HEK293T (cell line): ENCODE measurements at regions not wholly inside any gene's neighbourhood (a gene's known extent, or its start where the extent isn't known, plus 50 kb on each side); places are given as distances from the start of the nearest gene placed in this dataset.

Experiments
- CTCF ChIA-PET: fragments of 350-600 bp; formaldehyde crosslinking; extraction: SDS; loops from one replicate; lab custom pipeline; 2021; ENCODE audit warnings: antibody characterized with exemption, inconsistent platforms; lab: Yijun Ruan, JAX
- POLR2A ChIA-PET: fragments of 350-600 bp; formaldehyde crosslinking; extraction: SDS; loops from one replicate; lab custom pipeline; 2020; ENCODE audit warnings: antibody characterized with exemption, inconsistent platforms; lab: Yijun Ruan, JAX
- DNase-seq: peaks from one replicate; pipeline ENCODE4 v3.0.0; 2012; ENCODE audit warnings: mixed read lengths; ENCODE audit errors: extremely low spot score
- ARNT ChIP-seq: fragments of 450-650 bp; IDR thresholded peaks from 2 replicates; pipeline ENCODE4 v1.6.1; 2017; ENCODE audit warnings: mild to moderate bottlenecking
- BHLHE40 ChIP-seq: fragments of 450-650 bp; IDR thresholded peaks from 2 replicates; pipeline ENCODE4 v1.6.1; 2016; ENCODE audit warnings: mild to moderate bottlenecking, moderate library complexity, borderline replicate concordance
- CTBP1 ChIP-seq: fragments of 450-650 bp; IDR thresholded peaks from 2 replicates; pipeline ENCODE4 v1.6.1; 2016; ENCODE audit warnings: borderline replicate concordance
- ELF4 ChIP-seq: fragments of 450-650 bp; IDR thresholded peaks from 2 replicates; pipeline ENCODE4 v1.6.1; 2017; ENCODE audit warnings: antibody characterized with exemption
- FOXA1 ChIP-seq: fragments of 450-650 bp; IDR thresholded peaks from 2 replicates; pipeline ENCODE4 v1.6.1; 2016; ENCODE audit warnings: mild to moderate bottlenecking
- FOXK2 ChIP-seq: fragments of 450-650 bp; IDR thresholded peaks from 2 replicates; pipeline ENCODE4 v1.6.1; 2016; ENCODE audit warnings: mild to moderate bottlenecking
- FOXM1 ChIP-seq: fragments of 450-650 bp; IDR thresholded peaks from 2 replicates; pipeline ENCODE4 v1.6.1; 2017; ENCODE audit warnings: mild to moderate bottlenecking, borderline replicate concordance
- HDGF ChIP-seq: fragments of 450-650 bp; IDR thresholded peaks from 2 replicates; pipeline ENCODE4 v1.6.1; 2017; ENCODE audit warnings: antibody characterized with exemption, borderline replicate concordance
- L3MBTL2 ChIP-seq: fragments of 450-650 bp; conservative IDR thresholded peaks from 2 replicates; pipeline ENCODE4 v1.6.1; 2016; ENCODE audit warnings: mild to moderate bottlenecking
- LEF1 ChIP-seq: fragments of 450-650 bp; IDR thresholded peaks from 2 replicates; pipeline ENCODE4 v1.6.1; 2017; ENCODE audit warnings: mild to moderate bottlenecking, borderline replicate concordance
- NFRKB ChIP-seq: fragments of 450-650 bp; IDR thresholded peaks from 2 replicates; pipeline ENCODE4 v1.6.1; 2016; ENCODE audit warnings: mild to moderate bottlenecking, moderate library complexity
- SP1 ChIP-seq: fragments of 450-650 bp; IDR thresholded peaks from 2 replicates; pipeline ENCODE4 v1.6.1; 2017
- SUZ12 ChIP-seq: fragments of 450-650 bp; IDR thresholded peaks from 2 replicates; pipeline ENCODE4 v1.6.1; 2016; ENCODE audit warnings: mild to moderate bottlenecking
- TARDBP ChIP-seq: fragments of 450-650 bp; IDR thresholded peaks from 2 replicates; pipeline ENCODE4 v1.6.1; 2016
- ZNF384 ChIP-seq: fragments of 450-650 bp; IDR thresholded peaks from 2 replicates; pipeline ENCODE4 v1.6.1; 2016
- TF ChIP-seq, protein P1 (sequence below): fragments of 450-650 bp; IDR thresholded peaks from 2 replicates; pipeline ENCODE4 v1.6.1; 2016

DNA sequence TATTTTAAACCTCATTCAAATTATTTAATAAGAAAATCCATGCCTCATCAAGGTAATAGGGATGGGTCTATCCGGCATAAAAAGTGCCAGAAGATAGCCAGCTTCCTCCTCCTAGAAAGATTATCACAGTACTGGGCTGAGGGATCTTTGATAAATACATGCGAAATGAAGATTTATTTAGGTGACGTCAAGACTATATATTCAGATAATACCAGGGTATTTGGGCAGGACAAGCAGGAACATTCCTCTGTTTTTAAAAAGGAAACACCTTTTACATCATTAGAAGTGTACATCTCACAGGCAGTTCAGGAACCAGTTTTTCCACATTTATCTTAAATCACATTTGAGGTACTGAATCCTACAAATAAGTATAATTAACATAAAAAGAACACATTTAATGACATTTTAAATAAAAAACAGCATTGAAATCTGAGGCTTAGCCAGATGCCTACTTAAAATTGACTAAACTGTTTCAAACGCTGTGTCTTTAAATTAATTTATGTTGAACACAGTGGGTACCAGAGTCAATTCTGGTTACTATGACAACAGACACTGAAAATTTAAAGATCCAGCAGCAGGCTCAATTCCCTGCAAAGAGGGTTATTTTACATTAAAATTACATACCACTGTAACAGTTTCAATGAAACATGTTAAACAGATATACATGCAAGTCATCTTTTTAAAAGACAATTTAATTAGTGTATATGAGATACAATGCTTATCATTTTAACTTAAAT, 124.7 kb upstream of the SLCO6A1 start:
- TF ChIP-seq NFRKB (no peak), FOXK2 (no peak), BHLHE40 (no peak), CTBP1 (no peak)
- CTCF ChIA-PET = interaction anchor here (0.6 kb wide), 1 partner anchor 13 kb away, joined by 3 read pairs; no protein-coding TSS in a partner anchor
- DNase-seq = no peak
- POLR2A ChIA-PET = no interaction called here

DNA sequence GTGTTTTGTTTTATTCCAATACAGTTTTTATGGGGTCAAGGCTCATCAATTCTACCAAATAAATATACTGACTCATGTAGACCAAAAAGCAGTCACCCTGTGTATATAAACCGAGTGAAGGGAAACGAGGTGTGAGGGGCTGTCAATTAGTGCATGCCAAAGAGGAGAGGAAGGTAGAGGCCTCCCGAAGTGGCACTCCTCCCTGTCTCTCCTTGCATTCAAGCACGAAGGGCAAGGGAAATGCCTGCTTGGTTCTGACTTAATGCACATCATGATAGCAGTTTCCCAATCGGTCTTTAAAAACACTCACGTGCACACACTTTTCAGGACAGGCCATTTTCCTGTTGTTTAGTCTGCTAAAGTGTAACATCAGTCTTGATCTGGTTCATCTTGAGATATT, 125.6 kb upstream of the SLCO6A1 start:
- ChIA-PET CTCF (no interaction called here), POLR2A (no interaction called here)
- no peak for DNase-seq
- TF ChIP-seq NFRKB (no peak), SUZ12 (no peak), CTBP1 (no peak), HDGF (no peak)
- TF ChIP-seq, protein P1, sequence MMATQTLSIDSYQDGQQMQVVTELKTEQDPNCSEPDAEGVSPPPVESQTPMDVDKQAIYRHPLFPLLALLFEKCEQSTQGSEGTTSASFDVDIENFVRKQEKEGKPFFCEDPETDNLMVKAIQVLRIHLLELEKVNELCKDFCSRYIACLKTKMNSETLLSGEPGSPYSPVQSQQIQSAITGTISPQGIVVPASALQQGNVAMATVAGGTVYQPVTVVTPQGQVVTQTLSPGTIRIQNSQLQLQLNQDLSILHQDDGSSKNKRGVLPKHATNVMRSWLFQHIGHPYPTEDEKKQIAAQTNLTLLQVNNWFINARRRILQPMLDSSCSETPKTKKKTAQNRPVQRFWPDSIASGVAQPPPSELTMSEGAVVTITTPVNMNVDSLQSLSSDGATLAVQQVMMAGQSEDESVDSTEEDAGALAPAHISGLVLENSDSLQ = no peak

DNA sequence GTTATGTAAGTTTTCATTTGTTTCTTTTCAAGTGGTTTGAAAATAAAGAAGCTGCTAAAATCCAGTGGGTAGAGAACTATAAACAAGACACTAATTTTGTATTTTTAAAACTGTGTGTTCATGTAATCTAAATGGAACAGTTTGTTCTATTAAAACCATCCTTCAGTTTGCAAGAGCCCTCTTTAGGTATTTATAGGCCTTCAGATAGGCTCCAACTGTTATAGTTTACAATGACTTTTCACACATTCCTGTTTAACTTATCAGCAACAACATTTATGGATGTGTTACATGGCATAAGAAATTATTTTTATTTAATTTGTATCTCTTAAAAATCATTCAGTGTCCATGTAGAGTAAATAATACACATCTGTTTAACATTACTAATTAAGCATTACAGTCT, 126.7 kb upstream of the SLCO6A1 start:
- ChIA-PET POLR2A (no interaction called here), CTCF (interaction anchor here (0.7 kb wide), 1 partner anchor 89 kb away, joined by 4 read pairs; no protein-coding TSS in a partner anchor)
- no peak for DNase-seq
- TF ChIP-seq L3MBTL2 (no peak), SUZ12 (no peak), BHLHE40 (no peak), LEF1 (no peak), FOXK2 (no peak), TARDBP (no peak), SP1 (no peak), NFRKB (no peak), ELF4 (no peak), ZNF384 (no peak), HDGF (no peak), FOXA1 (no peak)
- TF ChIP-seq, protein P1 = no peak

DNA sequence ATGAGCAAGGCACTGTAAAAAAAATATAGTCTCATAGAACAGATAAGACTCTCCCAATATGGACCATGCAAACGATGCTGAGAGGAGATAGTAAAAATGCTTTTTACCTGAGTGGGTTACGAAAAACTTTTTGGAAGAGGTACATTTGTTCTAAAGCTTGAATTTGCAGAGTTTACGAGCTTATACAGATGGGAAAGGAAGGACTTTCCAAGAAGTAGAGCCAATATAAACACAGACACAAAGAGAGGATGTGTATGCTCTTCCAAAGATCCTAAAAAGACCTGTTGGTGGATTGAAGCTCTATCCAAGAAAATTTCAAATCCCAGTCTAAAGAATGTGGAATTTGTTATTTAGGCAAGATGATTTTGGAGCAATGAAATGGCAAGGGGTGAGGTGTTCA, 127.1 kb upstream of the SLCO6A1 start:
- ChIA-PET CTCF (interaction anchor here (0.7 kb wide), 1 partner anchor 89 kb away, joined by 4 read pairs; no protein-coding TSS in a partner anchor), POLR2A (no interaction called here)
- no peak for TF ChIP-seq ARNT
- TF ChIP-seq SP1 = no peak
- no peak for TF ChIP-seq TARDBP
- no peak for TF ChIP-seq ELF4
- no peak for TF ChIP-seq LEF1
- TF ChIP-seq FOXM1 = no peak
- no peak for TF ChIP-seq L3MBTL2
- TF ChIP-seq SUZ12 = no peak
- no peak for TF ChIP-seq ZNF384
- no peak for TF ChIP-seq FOXK2
- TF ChIP-seq HDGF = no peak
- TF ChIP-seq, protein P1 = no peak
- DNase-seq = no peak

DNA sequence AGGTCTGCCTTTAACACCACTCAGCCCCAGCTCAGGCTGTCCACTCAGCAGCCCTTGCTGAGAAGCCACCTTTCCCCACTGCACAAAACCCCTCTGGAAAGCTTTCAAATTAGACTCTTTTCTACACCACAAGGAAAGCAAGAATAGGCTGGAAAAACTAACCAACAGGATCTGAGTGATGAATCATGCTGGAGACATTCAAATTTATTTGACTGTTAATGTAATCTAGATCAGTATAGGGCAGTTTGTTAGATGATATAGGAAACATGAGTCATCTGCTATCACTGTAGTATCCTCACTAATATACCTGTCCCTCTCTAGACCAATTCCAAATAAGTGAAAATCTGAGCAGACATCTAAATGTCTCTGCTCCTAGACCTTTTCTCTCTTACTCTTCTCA, 127.8 kb upstream of the PAM start:
- TF ChIP-seq ELF4 (no peak), FOXM1 (no peak), HDGF (no peak), LEF1 (no peak), L3MBTL2 (no peak), CTBP1 (no peak), BHLHE40 (no peak), FOXK2 (no peak), ZNF384 (no peak), SP1 (no peak), FOXA1 (no peak), NFRKB (no peak)
- TF ChIP-seq, protein P1 = no peak
- no peak for DNase-seq
- POLR2A ChIA-PET = no interaction called here
- CTCF ChIA-PET = no interaction called here
